Urothelium cell line (cell line): ENCODE measurements at regions not wholly inside any gene's neighbourhood (a gene's known extent, or its start where the extent isn't known, plus 50 kb on each side); places are given as distances from the start of the nearest gene placed in this dataset.
"Not testable (repeated sequence)": the region's sequence is repeated elsewhere in the genome, so short reads cannot be mapped to it uniquely, and the experiment has no call there.

ENCODE experiments used
- DNase-seq: peaks from one replicate; pipeline ENCODE4 v3.0.0; 2011; ENCODE audit warnings: low spot score, mixed read lengths
- FAIRE-seq: peaks from 2 replicates; lab custom pipeline; 2011; peaks lifted over from hg19 to GRCh38; lab: Jason Lieb, UNC

- no peak for FAIRE-seq
Observed at GRCh38 chr12:67758521-67758920, 110.0 kb downstream of the DYRK2 start.

GRCh38 chr12:67759829-67760228 lies 111.3 kb downstream of the DYRK2 start:
- DNase-seq (no peak), FAIRE-seq (no peak)

More at GRCh38 chr12:67758521-67758920, 110.0 kb downstream of the DYRK2 start:
- DNase-seq, result no peak

GRCh38 chr12:67760586-67761275 lies 112.2 kb downstream of the DYRK2 start:
- no peak for DNase-seq
- no peak for FAIRE-seq

- FAIRE-seq (no peak), DNase-seq (no peak)
Observed at GRCh38 chr12:67761566-67761965, 113.0 kb downstream of the DYRK2 start.

GRCh38 chr12:67764055-67764454 lies 115.5 kb downstream of the DYRK2 start:
- DNase-seq (no peak), FAIRE-seq (no peak)

GRCh38 chr12:67764946-67765619 lies 116.5 kb downstream of the DYRK2 start:
- no peak for FAIRE-seq
- DNase-seq, result no peak

- peak; percentile 44 for FAIRE-seq
Observed at GRCh38 chr12:67765776-67766766, 117.5 kb downstream of the DYRK2 start.

GRCh38 chr12:67772267-67773169 lies 124.0 kb downstream of the DYRK2 start:
- DNase-seq, result no peak
- FAIRE-seq, result no peak

More at GRCh38 chr12:67765776-67766766, 117.5 kb downstream of the DYRK2 start:
- no peak for DNase-seq

- no peak for FAIRE-seq
- no peak for DNase-seq
Observed at GRCh38 chr12:67773896-67774295, 125.4 kb downstream of the DYRK2 start.

- FAIRE-seq, result no peak
- peak; percentile 27 for DNase-seq
Observed at GRCh38 chr12:67774983-67775587, 126.5 kb downstream of the DYRK2 start.

GRCh38 chr12:67780580-67781084 lies 132.1 kb downstream of the DYRK2 start:
- DNase-seq, result no peak
- no peak for FAIRE-seq

GRCh38 chr12:67782573-67782972 lies 134.0 kb downstream of the DYRK2 start:
- no peak for FAIRE-seq
- no peak for DNase-seq

GRCh38 chr12:67783393-67783792 lies 134.8 kb downstream of the DYRK2 start:
- DNase-seq (no peak), FAIRE-seq (no peak)

GRCh38 chr12:67784831-67785230 lies 136.3 kb downstream of the DYRK2 start:
- DNase-seq, result no peak
- no peak for FAIRE-seq

GRCh38 chr12:67786086-67786485 lies 137.5 kb downstream of the DYRK2 start:
- FAIRE-seq (no peak), DNase-seq (no peak)

GRCh38 chr12:67788118-67788517 lies 139.6 kb downstream of the DYRK2 start:
- FAIRE-seq (no peak), DNase-seq (no peak)

- DNase-seq (no peak), FAIRE-seq (no peak)
Observed at GRCh38 chr12:67789266-67789665, 140.7 kb downstream of the DYRK2 start.

GRCh38 chr12:67790660-67791059 lies 142.1 kb downstream of the DYRK2 start:
- DNase-seq (no peak), FAIRE-seq (no peak)

- not testable (repeated sequence) for DNase-seq, FAIRE-seq
Observed at GRCh38 chr12:67791362-67791761, 142.8 kb downstream of the DYRK2 start.

GRCh38 chr12:67792185-67792584 lies 143.6 kb downstream of the DYRK2 start:
- FAIRE-seq (no peak), DNase-seq (no peak)
